PC-9 (cell line): ENCODE measurements at regions not wholly inside any gene's neighbourhood (a gene's known extent, or its start where the extent isn't known, plus 50 kb on each side); places are given as distances from the start of the nearest gene placed in this dataset.

Source experiments
- BruUV-seq: library from RNA; stranded (reverse); fragments of 400-500 nt; replicated peaks from 2 replicates; lab custom pipeline; 2021; lab: Mats Ljungman, UMichigan
- CTCF ChIA-PET: fragments of 300-600 bp; sonication (Branson Sonifier 250); formaldehyde crosslinking; loops from one replicate; lab custom pipeline; 2022; ENCODE audit warnings: antibody characterized with exemption; lab: Charles Lee
- POLR2A ChIA-PET: fragments of 300-600 bp; sonication (Branson Sonifier 250); formaldehyde crosslinking; loops from one replicate; lab custom pipeline; 2022; ENCODE audit warnings: antibody characterized with exemption; ENCODE audit not compliant: unreplicated experiment; lab: Charles Lee
- DNase-seq, 2 experiments: peaks; one replicate each; pipeline versions ENCODE4 v3.0.0 to v3.0.0-alpha.2; 2015 to 2022; ENCODE audit warnings: mixed read lengths in 1 of 2
- H2AFZ ChIP-seq: fragments of 200-600 bp; sonication (generic); 2 replicates; pipeline ENCODE4 v1.8.1; 2017; ENCODE audit warnings: antibody characterized with exemption
- H3F3A ChIP-seq: fragments of 200-600 bp; sonication (generic); 2 replicates; pipeline ENCODE4 v1.8.1; 2017; ENCODE audit warnings: antibody characterized with exemption, mild to moderate bottlenecking, low read depth; ENCODE audit not compliant: insufficient read depth
- H3K27ac ChIP-seq: fragments of 200-600 bp; sonication (generic); 2 replicates; pipeline ENCODE4 v1.6.1; 2016; ENCODE audit warnings: mixed run types
- H3K27me3 ChIP-seq: fragments of 200-600 bp; sonication (generic); 2 replicates; pipeline ENCODE4 v1.6.1; 2016; ENCODE audit warnings: low read depth, mixed run types; ENCODE audit not compliant: insufficient read depth
- H3K36me3 ChIP-seq: fragments of 200-600 bp; sonication (generic); 2 replicates; pipeline ENCODE4 v1.6.1; 2016; ENCODE audit warnings: low read depth, mixed run types
- H3K4me1 ChIP-seq: fragments of 200-600 bp; sonication (generic); replicated peaks from 2 replicates; pipeline ENCODE4 v1.6.1; 2016; ENCODE audit warnings: mixed run types; ENCODE audit not compliant: insufficient read depth
- H3K4me2 ChIP-seq: fragments of 200-600 bp; sonication (generic); 2 replicates; pipeline ENCODE4 v1.6.1; 2017; ENCODE audit warnings: mixed run types
- H3K4me3 ChIP-seq: fragments of 200-600 bp; sonication (generic); 2 replicates; pipeline ENCODE4 v1.6.1; 2016; ENCODE audit warnings: mixed run types
- H3K79me2 ChIP-seq: fragments of 200-600 bp; sonication (generic); 2 replicates; pipeline ENCODE4 v1.6.1; 2017; ENCODE audit warnings: low read depth, mixed run types
- H3K9me2 ChIP-seq: fragments of 200-600 bp; sonication (generic); 2 replicates; pipeline ENCODE4 v1.8.1; 2017; ENCODE audit warnings: mild to moderate bottlenecking; ENCODE audit not compliant: insufficient read depth
- H3K9me3 ChIP-seq: fragments of 200-600 bp; sonication (generic); 2 replicates; pipeline ENCODE4 v1.8.1; 2016; ENCODE audit warnings: low read depth; ENCODE audit not compliant: insufficient read depth
- H4K20me1 ChIP-seq: fragments of 200-600 bp; sonication (generic); 2 replicates; pipeline ENCODE4 v1.8.1; 2017; ENCODE audit not compliant: insufficient read depth
- CTCF ChIP-seq: fragments of 200-600 bp; sonication (generic); conservative IDR thresholded peaks from 2 replicates; pipeline ENCODE4 v1.6.1; 2017; ENCODE audit warnings: mixed run types, antibody characterized with exemption, mild to moderate bottlenecking, moderate library complexity
- EZH2 ChIP-seq: fragments of 200-600 bp; sonication (generic); IDR thresholded peaks from 2 replicates; pipeline ENCODE4 v1.8.0; 2017; ENCODE audit warnings: antibody characterized with exemption, low read depth
- intact Hi-C: fragments of 100-400 bp; cut with micrococcal nuclease; formaldehyde crosslinking; loops from one replicate; pipeline ENCODE4 v1.10.0; 2022; ENCODE audit not compliant: unreplicated experiment

DNA sequence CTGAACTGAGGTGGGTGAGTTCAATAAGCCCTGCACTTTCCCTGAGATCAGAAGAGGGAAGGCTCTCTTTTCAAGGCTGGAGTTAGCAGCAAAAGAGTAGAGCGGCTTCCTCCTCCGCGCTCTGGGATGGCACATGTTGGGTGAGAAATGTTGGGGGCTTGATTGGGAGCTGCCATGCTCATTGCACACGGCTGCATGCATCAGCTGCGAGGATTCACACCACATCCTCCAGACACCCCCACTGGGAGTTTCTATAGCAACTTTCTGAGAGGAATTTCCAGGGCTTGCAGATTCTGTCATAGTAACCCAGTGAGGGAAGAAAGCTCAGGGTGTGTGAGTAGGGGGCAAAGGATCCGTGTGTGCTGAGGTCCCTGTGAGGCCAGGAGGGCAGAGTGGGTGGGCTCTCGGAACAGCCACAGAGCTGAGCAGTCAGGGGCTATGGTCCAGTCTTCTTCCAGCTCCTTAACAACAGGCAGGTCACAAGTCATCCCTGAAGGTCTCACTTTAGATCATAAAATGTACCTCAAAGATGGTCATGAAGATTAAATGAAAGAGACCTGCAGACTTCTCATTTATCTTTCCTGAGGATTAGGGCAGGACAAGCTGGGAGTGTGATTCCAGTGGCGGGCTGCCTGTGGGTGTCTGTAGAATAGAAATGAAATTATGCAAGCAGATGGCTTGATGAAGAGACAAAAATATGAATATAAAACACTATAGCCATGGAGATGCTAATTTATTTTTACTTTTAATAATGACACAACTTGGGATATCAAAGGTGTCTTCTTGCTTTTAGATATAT lies 75.7 kb upstream of the CHRNA7 start:
- Histone ChIP-seq H3K4me2 (no peak overlapping the region), H3F3A (no peaks in the 10 kb centered on the region), H3K27me3 (no peaks in the 10 kb centered on the region), H3K9me3 (no peaks in the 10 kb centered on the region), H2AFZ (no peak overlapping the region), H3K9me2 (no peaks in the 10 kb centered on the region), H3K4me1 (no peaks in the 10 kb centered on the region), H3K79me2 (no peaks in the 10 kb centered on the region), H3K36me3 (no peaks in the 10 kb centered on the region), H3K27ac (no peak overlapping the region), H4K20me1 (no peaks in the 10 kb centered on the region), H3K4me3 (no peak overlapping the region)
- intact Hi-C loops = no loop called here
- DNase-seq = no peak
- POLR2A ChIA-PET = no interaction called here
- CTCF ChIA-PET = no interaction called here
- TF ChIP-seq EZH2 = no peak
- TF ChIP-seq CTCF = no peak
- no TSS peak for BruUV-seq

GRCh38 chr15:31955734-31956133 lies 74.6 kb upstream of the CHRNA7 start:
- Histone ChIP-seq H3K27me3 (no peaks in the 10 kb centered on the region), H3F3A (no peaks in the 10 kb centered on the region), H4K20me1 (no peaks in the 10 kb centered on the region), H3K9me2 (no peaks in the 10 kb centered on the region), H3K9me3 (no peaks in the 10 kb centered on the region), H2AFZ (no peak overlapping the region), H3K36me3 (no peaks in the 10 kb centered on the region), H3K4me1 (no peaks in the 10 kb centered on the region), H3K79me2 (no peaks in the 10 kb centered on the region), H3K4me3 (no peak overlapping the region), H3K4me2 (no peak overlapping the region), H3K27ac (no peak overlapping the region)
- BruUV-seq = no TSS peak
- POLR2A ChIA-PET = no interaction called here
- no peak for TF ChIP-seq EZH2
- TF ChIP-seq CTCF = no peak
- CTCF ChIA-PET = no interaction called here
- intact Hi-C loops = no loop called here
- no peak for DNase-seq

- no peaks in the 10 kb centered on the region for H3K9me2 ChIP-seq
- H3K4me1 ChIP-seq = no peaks in the 10 kb centered on the region
- TF ChIP-seq CTCF (no peak), EZH2 (no peak)
- H2AFZ ChIP-seq = no peak overlapping the region
- intact Hi-C loops = no loop called here
- BruUV-seq = no TSS peak
- H3K4me3 ChIP-seq = no peak overlapping the region
- H3K27ac ChIP-seq = no peak overlapping the region
- no peaks in the 10 kb centered on the region for H3K36me3 ChIP-seq
- no peaks in the 10 kb centered on the region for H4K20me1 ChIP-seq
- H3K4me2 ChIP-seq = no peak overlapping the region
- CTCF ChIA-PET = no interaction called here
- H3K79me2 ChIP-seq = no peaks in the 10 kb centered on the region
- no peaks in the 10 kb centered on the region for H3K9me3 ChIP-seq
- H3F3A ChIP-seq = no peaks in the 10 kb centered on the region
- DNase-seq = no peak
- POLR2A ChIA-PET = no interaction called here
- H3K27me3 ChIP-seq = no peaks in the 10 kb centered on the region
Observed at GRCh38 chr15:31957581-31957980, 72.7 kb upstream of the CHRNA7 start.
